HTR-8/SVneo (cell line): ENCODE measurements at regions not wholly inside any gene's neighbourhood (a gene's known extent, or its start where the extent isn't known, plus 50 kb on each side); places are given as distances from the start of the nearest gene placed in this dataset.
"Not testable (repeated sequence)": the region's sequence is repeated elsewhere in the genome, so short reads cannot be mapped to it uniquely, and the experiment has no call there.

Source experiments
- DNase-seq: peaks from one replicate; pipeline ENCODE4 v3.0.0; 2011; ENCODE audit warnings: low spot score, mixed read lengths; ENCODE audit not compliant: insufficient read length
- FAIRE-seq: peaks from 2 replicates; lab custom pipeline; 2011; peaks lifted over from hg19 to GRCh38; lab: Jason Lieb, UNC

DNA sequence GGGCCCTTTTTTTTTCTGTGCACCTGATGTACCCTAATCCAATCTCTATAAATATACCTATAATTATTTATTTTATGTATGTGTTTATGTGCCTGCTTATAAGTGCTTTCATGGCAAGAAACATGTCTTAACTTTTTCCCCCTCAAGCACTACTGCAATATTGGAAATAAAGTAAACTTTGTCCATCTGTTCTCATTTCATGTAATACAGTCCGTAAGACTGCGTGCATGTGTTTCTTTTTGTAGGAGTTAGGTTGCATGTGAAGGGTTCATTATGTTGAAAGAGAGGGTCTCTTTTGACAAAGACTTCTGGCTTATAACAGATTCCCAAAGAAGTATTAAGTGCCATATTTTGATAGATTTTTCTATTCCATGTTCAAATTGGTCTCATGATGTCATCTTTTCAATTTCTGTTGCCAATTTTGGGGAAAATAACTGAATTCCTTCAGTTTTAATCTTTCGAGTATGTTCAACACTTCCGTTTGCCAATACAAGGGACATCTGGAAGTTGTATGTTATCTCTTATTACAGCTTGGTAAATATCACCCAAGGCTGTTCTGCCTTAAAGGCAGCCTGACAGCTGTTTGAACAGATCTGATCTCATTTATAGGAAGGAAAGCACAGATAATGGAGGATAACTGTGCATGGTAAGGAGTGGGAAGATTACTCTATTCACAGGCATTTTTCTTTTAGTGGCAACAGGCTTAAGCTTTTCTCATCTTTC lies 273.1 kb upstream of the SGO1 start:
- no peak for DNase-seq
- no peak for FAIRE-seq

DNA sequence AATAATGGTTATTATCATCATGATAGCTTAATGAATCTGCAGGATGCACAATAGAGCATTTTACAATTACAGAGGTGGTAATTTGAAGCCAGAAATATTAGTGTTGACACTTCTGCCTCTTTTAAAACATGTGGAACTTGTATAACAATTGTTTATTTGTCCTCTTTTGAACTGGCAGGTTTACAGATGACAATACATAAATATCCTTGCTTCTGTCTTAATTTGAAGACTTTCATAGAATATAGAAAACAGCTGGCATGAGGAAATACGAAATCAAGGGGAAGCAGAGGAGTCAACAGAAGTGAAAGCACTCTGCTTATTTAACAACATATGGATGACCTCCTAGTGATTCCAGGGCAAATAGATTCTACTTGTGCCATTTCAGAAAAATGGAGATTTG lies 270.5 kb upstream of the SGO1 start:
- DNase-seq (no peak), FAIRE-seq (no peak)

DNA sequence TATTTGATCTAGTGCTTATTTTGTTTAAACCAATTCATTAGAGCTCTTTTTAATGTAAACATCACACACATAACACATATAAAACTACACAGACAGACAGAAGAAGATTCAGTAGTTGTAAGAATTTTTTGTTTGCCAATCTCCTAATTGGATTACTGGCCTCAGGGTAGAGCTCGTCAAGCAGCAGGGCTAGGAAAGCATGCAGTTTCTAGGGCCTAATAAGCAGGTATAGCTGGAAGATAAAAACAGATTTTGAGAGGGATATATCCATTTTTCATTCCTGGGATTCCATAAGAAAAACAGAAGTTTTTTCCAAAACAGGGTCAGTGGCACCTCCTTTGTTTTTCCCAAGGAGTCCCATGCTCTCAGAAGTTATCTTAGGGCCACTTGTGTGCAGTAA lies 265.2 kb upstream of the SGO1 start:
- DNase-seq (no peak), FAIRE-seq (no peak)

DNA sequence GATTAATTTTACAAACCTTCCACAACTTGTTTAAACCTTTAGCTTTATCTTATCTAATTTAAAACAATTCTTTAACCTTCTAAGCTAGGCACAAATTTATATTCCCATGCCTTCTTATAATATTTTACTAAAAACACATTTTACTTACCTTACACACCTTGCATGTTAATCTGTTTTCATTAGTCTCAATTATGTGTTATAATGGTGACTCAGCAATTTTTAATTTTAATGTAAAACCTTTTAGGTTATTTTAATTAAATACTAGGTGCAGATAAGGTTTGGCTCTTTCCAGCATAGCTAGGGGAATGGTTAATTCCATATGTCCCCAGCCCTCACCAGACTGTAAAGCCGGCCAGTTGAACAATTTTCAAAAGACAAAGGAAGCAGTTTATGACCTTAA lies 264.6 kb upstream of the SGO1 start:
- FAIRE-seq (no peak), DNase-seq (no peak)

DNA sequence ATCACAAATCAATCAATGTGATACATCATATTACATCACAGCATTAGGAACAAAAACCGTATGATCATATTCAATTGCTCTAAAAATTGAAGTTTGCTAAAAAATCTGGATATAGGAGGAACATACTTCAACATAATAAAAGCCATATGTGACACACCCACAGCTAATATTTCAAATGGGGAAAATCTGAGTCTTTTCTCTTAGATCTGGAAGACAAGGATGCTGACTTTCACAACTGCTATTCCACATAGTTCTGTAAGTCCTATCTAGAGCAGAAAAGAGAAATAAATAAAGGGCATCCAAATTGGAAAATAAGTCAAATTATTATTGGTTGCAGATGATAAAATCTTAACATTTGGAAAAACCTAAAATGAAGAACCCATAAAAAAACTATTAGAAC lies 256.8 kb upstream of the SGO1 start:
- FAIRE-seq = no peak
- DNase-seq = no peak

DNA sequence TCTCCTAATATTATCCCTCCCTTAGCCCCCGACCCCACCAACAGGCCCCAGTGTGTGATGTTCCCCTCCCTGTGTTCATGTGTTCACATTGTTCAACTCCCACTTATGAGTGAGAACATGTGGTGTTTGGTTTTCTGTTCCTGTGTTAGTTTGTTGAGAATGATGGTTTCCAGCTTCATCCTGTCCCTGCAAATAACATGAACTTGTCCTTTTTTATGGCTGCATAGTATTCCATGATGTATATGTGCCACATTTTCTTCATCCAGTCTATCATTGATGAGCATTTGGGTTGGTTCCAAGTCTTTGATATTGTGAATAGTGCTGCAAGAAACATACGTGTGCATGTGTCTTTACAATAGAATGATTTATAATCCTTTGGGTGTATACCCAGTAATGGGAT lies 241.3 kb upstream of the SGO1 start:
- not testable (repeated sequence) for DNase-seq, FAIRE-seq

DNA sequence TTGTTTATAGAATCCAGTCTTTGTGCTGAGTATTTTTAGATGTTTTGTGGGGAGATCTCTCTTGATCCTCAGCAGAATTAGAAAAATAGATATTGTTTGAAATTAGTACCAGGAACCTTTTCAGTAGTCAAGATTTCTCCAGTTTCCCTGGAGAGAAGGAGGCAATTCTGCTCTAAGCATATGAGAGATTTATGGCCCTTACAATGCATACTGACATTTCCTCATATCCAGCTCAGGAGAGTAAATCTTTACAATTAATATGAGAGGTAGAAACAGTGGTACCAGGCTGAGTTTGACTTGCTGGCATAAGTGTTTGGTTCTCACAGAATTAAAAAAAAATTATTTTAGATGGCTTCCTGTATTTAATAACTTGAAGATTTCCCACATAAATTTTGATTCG lies 239.1 kb upstream of the SGO1 start:
- DNase-seq (no peak), FAIRE-seq (no peak)

DNA sequence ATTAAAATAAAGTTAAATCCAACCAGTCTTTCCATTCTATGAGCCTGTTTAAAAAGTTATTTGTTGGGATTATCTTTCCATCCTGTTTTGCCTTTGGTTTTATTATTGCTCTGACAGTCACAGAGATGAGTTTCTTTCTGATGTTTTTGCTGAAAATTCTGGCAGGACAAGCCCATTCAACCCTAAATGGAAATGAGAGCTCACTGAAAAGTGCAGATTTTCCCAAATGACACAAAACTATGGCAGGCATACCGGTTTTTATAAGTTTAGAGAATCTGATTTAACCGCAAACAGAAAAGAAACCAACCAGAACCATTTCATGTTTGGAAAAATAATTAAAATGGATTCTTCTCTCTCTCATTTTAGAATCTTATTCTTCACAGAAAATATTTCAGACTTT lies 238.1 kb upstream of the SGO1 start:
- no peak for FAIRE-seq
- no peak for DNase-seq

DNA sequence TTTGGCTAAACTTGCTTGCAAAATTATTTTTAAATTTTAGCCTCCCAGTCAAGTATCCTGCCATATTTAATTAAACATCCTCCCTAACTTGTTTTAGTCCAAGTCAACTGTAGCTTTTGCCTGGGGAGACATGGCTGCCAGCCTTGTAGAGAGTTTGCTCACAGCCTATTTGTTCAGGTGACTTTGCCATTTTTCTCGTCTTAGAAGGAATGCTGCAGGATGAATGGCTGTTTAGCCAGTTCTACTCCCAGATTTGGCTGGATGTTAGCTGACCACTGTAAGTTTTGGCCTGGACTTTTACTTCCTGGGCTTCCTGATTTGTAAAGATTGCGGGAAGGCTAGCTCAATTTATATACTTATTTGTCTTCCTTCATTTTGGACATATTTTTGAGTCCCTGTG lies 236.4 kb upstream of the SGO1 start:
- FAIRE-seq = no peak

DNA sequence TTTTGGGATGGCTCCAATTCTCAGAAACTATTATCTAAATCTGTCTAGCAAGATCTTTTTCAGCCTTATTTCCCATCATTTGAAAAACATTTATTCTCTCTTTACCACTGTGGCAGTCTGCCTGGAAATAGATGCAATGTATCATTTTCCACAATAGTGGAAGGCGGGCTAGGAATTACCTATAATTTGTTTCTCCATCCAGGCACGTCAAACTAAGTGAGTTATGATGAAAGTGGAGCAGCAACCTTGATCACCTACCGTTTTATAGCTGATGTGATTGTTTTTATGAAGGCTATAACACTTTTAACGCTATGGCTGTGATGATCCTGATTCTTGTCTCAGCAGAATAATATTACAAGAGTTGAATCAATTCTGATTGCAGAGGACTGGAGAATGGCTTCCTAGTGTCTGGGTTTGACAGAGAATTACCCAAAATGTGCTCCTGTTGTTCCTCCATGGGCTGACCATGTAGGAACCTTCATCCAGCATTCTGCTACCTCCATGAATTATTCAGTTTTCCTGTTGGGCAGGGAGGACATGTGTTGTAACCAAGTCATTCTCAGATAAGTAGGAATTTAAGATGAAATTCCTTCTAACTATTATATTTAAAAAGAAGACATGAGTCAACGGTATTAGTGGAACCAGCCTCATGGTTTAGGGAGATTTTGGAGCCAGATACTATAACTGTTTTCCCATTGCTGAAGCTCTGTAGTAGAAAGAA lies 231.5 kb upstream of the SGO1 start:
- FAIRE-seq (no peak), DNase-seq (no peak)

More for the DNA sequence above, 236.4 kb upstream of the SGO1 start:
- no peak for DNase-seq

DNA sequence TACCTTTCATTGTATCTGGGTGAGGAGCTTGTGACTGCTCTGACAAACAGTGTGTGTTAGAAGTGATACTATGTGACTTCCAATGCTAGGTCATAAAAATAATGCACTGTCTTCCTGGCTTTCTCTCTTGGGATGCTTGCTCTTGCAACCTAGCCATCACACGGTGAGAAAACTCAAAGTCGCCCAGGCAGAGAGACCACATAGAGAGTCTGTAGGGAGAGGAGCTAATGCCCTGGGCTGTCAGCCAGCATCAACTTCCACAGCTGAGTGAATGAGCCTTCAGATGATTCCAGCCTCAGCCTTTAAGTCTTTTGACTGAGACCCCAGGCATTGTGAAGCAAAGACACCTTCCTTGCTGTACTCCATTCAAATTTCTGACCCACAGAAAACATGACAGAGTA lies 220.6 kb upstream of the SGO1 start:
- no peak for DNase-seq
- no peak for FAIRE-seq

DNA sequence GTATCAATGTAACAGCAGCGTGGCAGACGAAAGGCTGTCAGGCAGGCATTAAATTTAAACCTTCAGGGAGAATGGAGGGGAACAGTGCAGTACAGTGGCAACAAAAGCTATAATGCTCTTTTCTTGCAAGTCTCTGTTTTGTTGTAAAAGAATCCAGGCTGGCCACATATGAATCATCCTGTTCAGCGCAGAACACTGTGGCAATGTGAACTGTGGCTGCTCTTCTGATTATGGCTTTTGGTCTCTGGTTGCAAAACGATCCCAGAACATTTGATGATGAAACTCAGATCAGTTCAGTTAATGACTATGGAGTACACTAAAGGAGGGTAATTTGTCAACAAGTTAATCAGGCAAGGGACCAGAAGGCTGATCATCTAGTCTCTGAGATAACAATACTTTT lies 219.7 kb upstream of the SGO1 start:
- no peak for FAIRE-seq
- DNase-seq = no peak

DNA sequence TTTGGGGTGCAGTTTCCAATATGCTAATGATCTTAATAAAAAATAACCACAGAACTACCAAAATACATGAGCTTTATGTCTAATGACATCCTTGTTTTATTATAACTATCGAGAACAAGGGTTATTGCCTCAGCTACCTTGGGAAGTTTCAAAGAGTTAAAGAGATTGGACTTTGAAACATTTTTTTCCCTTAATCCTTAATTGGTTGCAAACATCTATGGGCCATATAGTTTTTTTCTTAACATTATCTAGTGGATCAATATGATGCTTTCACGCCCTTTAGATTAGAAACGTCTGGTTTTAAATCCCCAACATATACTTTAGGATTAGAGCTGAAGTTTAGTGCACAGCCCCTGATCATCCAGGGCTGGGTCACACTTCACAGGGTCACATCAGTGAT lies 219.2 kb upstream of the SGO1 start:
- DNase-seq (no peak), FAIRE-seq (no peak)

DNA sequence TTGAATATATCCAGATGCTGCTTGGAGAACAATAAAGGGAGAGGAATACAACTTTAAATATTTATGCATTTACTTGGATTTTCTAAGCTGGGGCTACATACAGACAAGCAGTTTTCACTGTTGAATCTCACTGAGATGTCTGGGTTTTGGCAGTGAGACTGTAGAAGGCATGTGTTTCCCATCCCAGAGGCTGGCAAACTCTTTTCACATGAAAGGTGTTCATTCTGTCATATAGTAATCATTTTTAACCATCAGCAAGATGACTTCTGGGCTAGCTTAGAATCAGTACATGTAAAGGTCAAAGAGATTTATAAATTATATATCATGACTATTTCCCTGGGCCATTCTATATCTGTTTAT lies 218.7 kb upstream of the SGO1 start:
- FAIRE-seq (no peak), DNase-seq (no peak)

DNA sequence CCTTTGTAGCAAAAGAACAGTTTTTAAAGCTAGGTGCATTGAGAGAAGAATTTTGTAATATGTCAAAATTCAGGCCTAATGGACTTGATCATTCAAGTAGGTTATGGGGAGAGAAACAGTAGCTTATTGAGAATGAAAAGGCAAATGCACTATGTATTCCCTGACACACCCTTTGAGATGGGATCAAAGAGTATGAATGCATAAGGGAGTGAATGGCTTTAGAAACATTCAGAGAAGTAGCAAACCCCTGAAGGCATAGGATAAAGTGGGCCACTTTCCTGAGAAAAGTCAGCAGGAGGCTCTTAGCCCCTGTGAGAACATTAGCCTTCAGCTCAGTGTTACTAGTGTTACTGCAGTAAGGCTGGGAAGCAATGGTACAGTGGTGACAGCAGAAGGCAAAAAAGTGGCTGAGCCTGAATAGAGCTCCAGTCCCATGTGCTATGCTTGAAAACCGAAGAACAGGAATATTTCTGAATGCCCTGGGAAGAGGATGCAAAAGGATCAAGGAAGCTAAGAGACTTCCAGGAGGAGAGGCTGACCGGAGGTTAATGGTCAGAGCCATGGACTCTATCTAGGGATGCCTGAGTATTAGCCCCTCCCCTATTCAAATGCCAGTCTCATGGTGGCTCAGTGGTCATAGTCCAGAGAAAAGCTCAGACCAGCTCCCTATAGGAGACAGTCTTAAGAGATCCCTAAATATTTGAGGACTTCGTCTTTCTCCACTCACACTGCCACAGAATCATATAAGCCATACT lies 218.2 kb upstream of the SGO1 start:
- FAIRE-seq (no peak), DNase-seq (no peak)

DNA sequence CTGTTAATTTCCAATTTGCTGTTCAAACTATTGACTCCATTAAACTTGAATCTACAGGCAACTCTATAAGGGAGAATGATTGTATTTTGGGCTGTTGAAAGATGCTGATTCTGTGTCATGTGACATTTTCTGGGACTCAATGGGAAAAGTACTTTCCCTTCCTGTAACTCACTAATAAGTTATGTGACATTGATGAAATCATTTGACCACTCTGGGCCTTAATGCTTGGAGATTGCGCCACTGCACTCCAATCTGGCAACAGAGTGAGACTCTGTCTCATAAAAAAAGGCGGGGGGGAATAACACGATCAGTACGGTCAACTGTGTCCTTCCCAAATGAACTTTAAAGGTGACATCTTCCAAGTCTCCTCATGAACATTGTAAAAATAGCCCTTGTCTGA lies 215.2 kb upstream of the SGO1 start:
- FAIRE-seq = no peak
- DNase-seq = no peak

DNA sequence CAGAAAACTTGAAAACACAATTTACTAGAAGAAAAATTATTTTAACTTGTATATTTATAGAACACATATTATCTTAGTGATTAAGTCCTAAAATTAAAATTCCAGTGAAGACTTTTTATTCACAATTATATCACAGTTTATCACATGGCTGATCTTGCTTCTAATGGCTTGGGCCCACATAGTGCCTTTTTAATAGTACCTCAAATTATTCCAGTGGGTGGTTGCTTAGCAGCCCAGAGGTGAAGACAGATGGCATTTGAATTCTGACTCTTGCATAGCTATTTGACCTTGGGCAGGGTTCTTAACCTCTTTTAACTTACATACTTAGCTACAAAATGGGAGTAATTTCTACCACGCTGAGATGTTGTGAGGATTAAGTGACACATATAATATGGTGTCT lies 214.7 kb upstream of the SGO1 start:
- DNase-seq (no peak), FAIRE-seq (no peak)

DNA sequence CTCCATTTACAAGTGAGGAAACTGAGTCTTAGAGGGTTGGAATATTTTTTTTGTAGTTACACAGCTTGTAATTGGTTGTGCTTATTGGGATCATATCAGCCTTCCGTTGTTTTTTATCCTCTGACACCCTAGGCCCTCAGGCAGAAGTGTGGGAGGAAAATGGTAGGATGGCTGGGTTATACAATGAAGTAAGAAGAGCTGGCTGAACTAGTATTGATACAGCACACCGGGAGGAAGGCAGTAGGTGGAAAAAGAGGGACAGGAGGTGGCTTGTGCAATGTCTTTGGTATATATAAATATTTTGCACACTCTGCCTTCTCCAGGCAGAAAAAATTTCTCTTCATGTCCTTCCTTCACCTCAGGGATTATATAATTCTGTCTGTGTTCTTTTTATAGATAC lies 214.3 kb upstream of the SGO1 start:
- DNase-seq = no peak
- FAIRE-seq = no peak

DNA sequence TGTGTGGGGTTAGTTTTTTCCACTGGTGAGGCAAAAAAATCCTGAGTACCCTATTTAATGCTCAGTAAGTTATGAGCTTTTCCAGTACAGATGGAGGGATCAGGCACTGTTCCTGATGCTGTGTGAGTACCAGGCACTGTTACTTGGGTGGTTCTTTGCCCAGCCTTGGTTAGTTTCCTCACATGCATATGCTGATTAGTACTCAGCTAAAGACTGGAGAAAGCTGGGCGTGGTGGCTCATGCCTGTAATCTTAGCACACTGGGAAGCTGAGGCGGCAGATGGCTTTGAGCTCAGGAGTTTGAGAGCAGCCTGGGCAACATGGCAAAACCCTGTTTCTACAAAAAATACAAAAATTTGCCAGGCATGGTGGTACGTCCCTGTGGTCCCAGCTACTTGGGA lies 210.3 kb upstream of the SGO1 start:
- DNase-seq (no peak), FAIRE-seq (no peak)

DNA sequence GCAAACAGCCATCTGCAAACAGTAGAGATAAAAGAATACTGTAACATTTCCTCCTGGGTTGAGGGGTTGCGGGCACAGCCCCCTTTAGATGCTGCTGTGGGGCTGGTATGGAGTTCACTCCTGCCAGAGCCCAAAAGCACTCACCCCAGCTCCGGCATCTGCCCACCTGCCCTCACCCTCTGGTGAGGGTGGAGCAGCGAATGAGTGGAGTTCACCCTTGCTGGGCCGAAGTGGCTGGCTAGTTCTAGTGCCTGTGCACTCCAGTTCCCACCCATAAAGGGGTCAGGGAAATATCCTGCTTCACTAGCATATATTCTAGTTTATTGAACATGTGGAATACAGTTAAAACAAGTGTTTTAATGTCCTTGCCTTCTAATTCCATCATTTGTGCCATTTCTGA lies 209.7 kb upstream of the SGO1 start:
- DNase-seq = no peak
- FAIRE-seq = no peak

DNA sequence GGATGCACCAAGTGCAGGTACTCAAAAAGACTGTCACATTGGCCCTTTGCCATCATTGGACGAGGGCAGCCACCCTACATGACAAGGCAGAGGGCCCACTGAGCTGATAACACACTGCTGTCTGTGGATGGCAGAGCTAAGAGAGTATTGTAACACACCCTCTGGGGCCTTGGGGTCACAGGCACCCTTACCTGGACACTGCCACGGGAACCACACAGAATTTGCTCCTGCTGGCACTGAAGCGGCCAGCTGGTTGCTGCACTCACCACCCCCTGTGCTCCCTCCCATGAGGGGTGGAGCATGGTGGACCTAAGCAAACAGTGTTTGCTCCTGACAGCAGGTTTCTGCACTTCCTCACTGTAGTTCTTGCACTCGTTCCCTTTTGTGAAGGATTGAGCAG lies 208.2 kb upstream of the SGO1 start:
- DNase-seq = no peak
- no peak for FAIRE-seq
